DOHH2 (cell line): ENCODE measurements at regions not wholly inside any gene's neighbourhood (a gene's known extent, or its start where the extent isn't known, plus 50 kb on each side); places are given as distances from the start of the nearest gene placed in this dataset.

Source experiments
- EZH2phosphoT487 ChIP-seq: fragments of 200-600 bp; sonication (generic); IDR thresholded peaks from 2 replicates; pipeline ENCODE4 v1.6.1; 2017; ENCODE audit warnings: borderline replicate concordance, mild to moderate bottlenecking, antibody characterized with exemption, low read length, moderate library complexity, mixed read lengths
- TF ChIP-seq, protein P1 (sequence below): fragments of 200-600 bp; sonication (generic); IDR thresholded peaks from one replicate; pipeline ENCODE4 v1.5.1; 2014; ENCODE audit warnings: antibody characterized with exemption, mild to moderate bottlenecking, low read depth, low read length; ENCODE audit not compliant: poor library complexity, severe bottlenecking

DNA sequence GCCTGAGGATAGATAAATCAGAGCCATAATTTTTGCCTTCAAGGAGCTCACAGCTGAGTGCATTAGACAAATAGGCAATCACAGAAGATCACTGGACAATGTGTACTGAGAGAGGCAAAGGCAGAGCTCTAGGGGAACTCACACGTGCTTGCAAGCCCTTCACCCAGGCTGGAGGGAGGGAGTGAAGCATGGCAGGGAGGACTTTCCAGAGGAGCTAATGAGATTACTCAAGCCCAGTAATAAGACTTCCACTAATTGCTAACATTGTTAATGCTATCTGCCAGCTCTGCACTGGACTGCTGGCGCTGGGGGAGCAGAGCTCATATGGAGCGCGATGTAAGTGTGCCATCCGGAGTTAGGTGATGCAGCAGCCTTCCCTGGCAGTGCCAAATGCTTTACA, 408.4 kb downstream of the NTRK2 start:
- TF ChIP-seq EZH2phosphoT487: no peak
- TF ChIP-seq, protein P1, sequence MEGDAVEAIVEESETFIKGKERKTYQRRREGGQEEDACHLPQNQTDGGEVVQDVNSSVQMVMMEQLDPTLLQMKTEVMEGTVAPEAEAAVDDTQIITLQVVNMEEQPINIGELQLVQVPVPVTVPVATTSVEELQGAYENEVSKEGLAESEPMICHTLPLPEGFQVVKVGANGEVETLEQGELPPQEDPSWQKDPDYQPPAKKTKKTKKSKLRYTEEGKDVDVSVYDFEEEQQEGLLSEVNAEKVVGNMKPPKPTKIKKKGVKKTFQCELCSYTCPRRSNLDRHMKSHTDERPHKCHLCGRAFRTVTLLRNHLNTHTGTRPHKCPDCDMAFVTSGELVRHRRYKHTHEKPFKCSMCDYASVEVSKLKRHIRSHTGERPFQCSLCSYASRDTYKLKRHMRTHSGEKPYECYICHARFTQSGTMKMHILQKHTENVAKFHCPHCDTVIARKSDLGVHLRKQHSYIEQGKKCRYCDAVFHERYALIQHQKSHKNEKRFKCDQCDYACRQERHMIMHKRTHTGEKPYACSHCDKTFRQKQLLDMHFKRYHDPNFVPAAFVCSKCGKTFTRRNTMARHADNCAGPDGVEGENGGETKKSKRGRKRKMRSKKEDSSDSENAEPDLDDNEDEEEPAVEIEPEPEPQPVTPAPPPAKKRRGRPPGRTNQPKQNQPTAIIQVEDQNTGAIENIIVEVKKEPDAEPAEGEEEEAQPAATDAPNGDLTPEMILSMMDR: no peak
